WERI-Rb-1 (cell line): ENCODE measurements at regions not wholly inside any gene's neighbourhood (a gene's known extent, or its start where the extent isn't known, plus 50 kb on each side); places are given as distances from the start of the nearest gene placed in this dataset.

Experiments used
- DNase-seq: peaks from one replicate; pipeline ENCODE4 v3.0.0-alpha.2; 2020
- H3K27ac ChIP-seq: fragments of 250-450 bp; sonication (Bioruptor Pico); 2 replicates; pipeline ENCODE4 v1.5.1; 2020; ENCODE audit warnings: mild to moderate bottlenecking, moderate library complexity
- H3K27me3 ChIP-seq: fragments of 250-450 bp; sonication (Bioruptor Pico); 2 replicates; pipeline ENCODE4 v1.5.1; 2021; ENCODE audit warnings: mild to moderate bottlenecking, low read depth, moderate library complexity; ENCODE audit not compliant: insufficient read depth, severe bottlenecking
- H3K36me3 ChIP-seq: fragments of 250-450 bp; sonication (Bioruptor Pico); 2 replicates; pipeline ENCODE4 v1.5.1; 2020; ENCODE audit warnings: mild to moderate bottlenecking, moderate library complexity
- H3K4me3 ChIP-seq: 2 replicates; pipeline ENCODE4 v1.5.1; 2011; ENCODE audit warnings: low read depth, mild to moderate bottlenecking, control low read depth, low read length
- H3K9me3 ChIP-seq: fragments of 250-450 bp; sonication (Bioruptor Pico); 2 replicates; pipeline ENCODE4 v1.5.1; 2021; ENCODE audit warnings: mild to moderate bottlenecking, moderate library complexity; ENCODE audit not compliant: severe bottlenecking
- TF ChIP-seq, protein P1 (sequence below): IDR thresholded peaks from 2 replicates; pipeline ENCODE4 v1.5.1; 2011; ENCODE audit warnings: low read depth, mild to moderate bottlenecking, control low read depth, inconsistent platforms, low read length

DNA sequence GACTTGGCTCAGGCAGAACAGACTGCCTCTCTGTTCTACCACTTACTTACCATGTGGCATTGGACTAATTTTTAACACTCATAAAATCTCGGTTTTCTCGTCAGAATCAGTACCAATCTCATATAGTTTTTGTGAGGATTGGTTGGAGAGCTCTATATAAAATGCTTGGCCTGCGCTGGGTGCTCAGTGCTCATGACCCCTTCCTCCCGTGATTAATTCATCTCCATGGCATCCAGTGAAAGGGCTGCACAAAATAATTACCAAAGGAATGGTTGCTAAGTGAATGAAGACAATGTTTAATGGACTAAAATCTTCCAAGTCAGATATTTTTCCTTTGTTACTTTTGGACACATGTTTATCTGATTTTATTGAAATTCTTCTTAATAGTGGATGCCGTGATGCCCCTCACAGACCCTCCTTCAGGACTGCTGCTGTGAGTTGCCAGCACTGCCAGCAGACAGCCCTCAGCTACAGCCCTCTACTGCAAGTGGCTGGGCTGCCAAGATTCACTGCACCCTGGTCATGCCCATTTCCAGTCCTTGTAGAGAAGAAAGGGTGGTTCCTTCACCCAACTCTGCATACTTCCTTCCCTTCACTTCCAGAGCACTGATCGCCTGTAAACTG, 436.5 kb downstream of the LMO4 start:
- DNase-seq, result no peak
- no peaks in the 10 kb centered on the region for H3K27me3 ChIP-seq
- TF ChIP-seq, protein P1, sequence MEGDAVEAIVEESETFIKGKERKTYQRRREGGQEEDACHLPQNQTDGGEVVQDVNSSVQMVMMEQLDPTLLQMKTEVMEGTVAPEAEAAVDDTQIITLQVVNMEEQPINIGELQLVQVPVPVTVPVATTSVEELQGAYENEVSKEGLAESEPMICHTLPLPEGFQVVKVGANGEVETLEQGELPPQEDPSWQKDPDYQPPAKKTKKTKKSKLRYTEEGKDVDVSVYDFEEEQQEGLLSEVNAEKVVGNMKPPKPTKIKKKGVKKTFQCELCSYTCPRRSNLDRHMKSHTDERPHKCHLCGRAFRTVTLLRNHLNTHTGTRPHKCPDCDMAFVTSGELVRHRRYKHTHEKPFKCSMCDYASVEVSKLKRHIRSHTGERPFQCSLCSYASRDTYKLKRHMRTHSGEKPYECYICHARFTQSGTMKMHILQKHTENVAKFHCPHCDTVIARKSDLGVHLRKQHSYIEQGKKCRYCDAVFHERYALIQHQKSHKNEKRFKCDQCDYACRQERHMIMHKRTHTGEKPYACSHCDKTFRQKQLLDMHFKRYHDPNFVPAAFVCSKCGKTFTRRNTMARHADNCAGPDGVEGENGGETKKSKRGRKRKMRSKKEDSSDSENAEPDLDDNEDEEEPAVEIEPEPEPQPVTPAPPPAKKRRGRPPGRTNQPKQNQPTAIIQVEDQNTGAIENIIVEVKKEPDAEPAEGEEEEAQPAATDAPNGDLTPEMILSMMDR, result no peak
- H3K36me3 ChIP-seq, result no peaks in the 10 kb centered on the region
- H3K9me3 ChIP-seq, result no peaks in the 10 kb centered on the region
- no peak overlapping the region for H3K27ac ChIP-seq
- no peak overlapping the region for H3K4me3 ChIP-seq

DNA sequence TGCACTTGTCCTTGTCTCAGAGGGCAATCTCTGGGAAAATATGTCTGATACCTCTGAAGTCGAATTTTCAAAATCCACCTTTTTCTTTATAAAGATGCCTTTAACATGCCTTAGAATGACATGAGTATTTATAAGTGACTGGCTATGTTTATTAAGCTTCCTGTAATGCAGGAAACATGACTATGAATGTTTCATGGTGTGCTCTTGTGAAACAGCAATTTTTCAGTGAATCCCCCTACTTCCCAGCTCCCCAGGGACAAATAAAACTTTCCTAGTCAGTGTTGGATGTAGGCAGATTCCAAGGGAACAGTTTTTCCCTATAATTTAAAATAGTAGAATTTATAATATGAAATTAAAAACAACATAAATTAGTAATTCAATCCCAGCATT, 437.0 kb downstream of the LMO4 start:
- Histone ChIP-seq H3K9me3 (no peaks in the 10 kb centered on the region), H3K4me3 (no peak overlapping the region), H3K27me3 (no peaks in the 10 kb centered on the region), H3K27ac (no peak overlapping the region), H3K36me3 (no peaks in the 10 kb centered on the region)
- TF ChIP-seq, protein P1, result no peak
- DNase-seq, result no peak

DNA sequence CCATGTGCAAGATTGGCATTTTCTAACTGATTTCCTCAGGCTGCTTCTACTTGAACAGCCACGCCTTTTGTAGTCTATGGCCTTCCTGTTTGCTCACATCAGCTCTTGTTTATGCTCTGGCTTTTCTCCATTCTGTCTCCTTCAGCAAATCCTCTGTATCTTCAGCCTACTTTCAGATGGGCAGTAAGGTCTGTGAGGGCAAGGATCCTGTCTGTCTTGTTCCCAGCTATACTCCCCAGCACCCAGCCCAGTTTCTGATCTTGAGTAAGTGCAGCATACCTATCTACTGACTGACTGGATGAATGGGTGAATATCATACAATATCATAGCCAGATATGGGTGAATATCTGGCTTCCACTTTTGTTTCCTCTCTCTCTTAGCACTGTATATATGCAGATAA, 438.1 kb downstream of the LMO4 start:
- H3K27ac ChIP-seq, result no peak overlapping the region
- TF ChIP-seq, protein P1, result no peak

DNA sequence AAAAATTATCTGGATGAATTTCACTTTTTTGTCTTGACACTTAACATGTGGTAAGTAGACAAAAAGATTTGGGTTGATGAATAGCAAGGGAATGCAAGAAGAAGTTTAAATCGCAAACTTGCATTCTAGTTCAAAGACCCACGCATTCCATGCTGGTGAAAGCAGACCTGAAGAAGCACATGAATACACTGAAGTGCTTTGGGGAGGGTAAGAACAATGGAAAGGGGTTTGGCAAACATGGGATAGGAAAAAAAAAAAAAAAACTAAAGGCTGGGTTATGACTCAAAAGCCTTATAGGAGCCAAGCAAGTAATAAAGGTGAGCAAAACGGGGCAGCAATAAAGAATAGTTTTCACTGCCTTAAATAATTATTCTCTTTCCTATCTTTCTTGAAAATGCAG, 450.2 kb downstream of the LMO4 start:
- Histone ChIP-seq H3K36me3 (no peaks in the 10 kb centered on the region), H3K9me3 (no peaks in the 10 kb centered on the region), H3K27me3 (no peaks in the 10 kb centered on the region), H3K27ac (no peak overlapping the region), H3K4me3 (no peak overlapping the region)
- DNase-seq, result no peak
- TF ChIP-seq, protein P1, result no peak

More for the DNA sequence above, 438.1 kb downstream of the LMO4 start:
- no peak overlapping the region for H3K4me3 ChIP-seq
- H3K9me3 ChIP-seq, result no peaks in the 10 kb centered on the region
- H3K27me3 ChIP-seq, result no peaks in the 10 kb centered on the region
- H3K36me3 ChIP-seq, result no peaks in the 10 kb centered on the region
- DNase-seq, result no peak

DNA sequence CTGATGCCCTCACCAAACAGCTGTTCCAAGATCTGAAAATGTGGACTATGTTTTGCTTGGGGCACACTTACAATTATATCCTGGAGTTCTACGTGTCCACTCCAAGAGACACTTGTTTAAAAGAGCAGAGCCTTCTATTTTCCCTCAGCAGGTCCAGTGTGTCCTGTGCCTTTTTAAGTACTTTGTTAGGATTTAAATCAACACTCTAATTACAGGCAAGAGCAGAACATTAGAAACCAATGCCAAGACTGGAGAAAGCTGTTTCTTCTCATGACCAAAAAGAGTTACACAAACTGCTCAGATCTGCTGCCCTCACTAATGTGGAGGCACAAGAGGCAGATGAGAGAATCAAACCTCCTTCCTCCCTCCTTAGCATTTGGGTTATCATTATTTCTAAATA, 452.9 kb downstream of the LMO4 start:
- Histone ChIP-seq H3K9me3 (no peaks in the 10 kb centered on the region), H3K27ac (no peak overlapping the region), H3K36me3 (no peaks in the 10 kb centered on the region), H3K27me3 (no peaks in the 10 kb centered on the region), H3K4me3 (no peak overlapping the region)
- DNase-seq, result no peak
- TF ChIP-seq, protein P1, result no peak

DNA sequence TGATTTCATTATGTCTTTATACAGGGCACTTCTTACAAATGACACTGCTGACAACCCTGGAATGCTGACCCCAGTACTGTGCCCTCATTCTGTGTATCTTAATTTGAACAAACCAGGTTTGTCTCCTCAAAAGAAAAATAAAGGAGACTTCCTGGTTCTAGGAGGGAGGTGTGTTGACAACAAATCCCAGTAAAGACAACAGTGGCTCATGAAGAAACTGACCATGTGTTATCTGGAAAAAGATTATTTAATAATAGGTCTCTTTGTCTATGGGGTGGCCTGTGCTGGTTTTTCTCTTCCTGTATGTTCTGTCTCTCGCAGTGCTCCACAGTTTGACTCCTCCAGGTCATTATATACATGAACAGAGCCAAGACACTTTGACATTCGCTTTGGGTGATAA, 454.6 kb downstream of the LMO4 start:
- Histone ChIP-seq H3K27me3 (no peaks in the 10 kb centered on the region), H3K36me3 (no peaks in the 10 kb centered on the region), H3K9me3 (no peaks in the 10 kb centered on the region), H3K4me3 (no peak overlapping the region), H3K27ac (no peak overlapping the region)
- DNase-seq, result no peak
- TF ChIP-seq, protein P1, result no peak
